K562 (cell line): ENCODE measurements at regions not wholly inside any gene's neighbourhood (a gene's known extent, or its start where the extent isn't known, plus 50 kb on each side); places are given as distances from the start of the nearest gene placed in this dataset.

Experiments used
- CTCF ChIP-seq, 3 experiments: IDR thresholded peaks in 2 of 3; conservative IDR thresholded peaks in 1 of 3; 2 replicates each; pipeline ENCODE4 v1.5.1; 2011 to 2012; ENCODE audit warnings: low read length in 3 of 3, mild to moderate bottlenecking in 3 of 3, control low read depth in 2 of 3, improper control_type of control experiment in 1 of 3, inconsistent platforms in 1 of 3, low read depth in 1 of 3, mixed read lengths in 1 of 3, moderate library complexity in 1 of 3; ENCODE audit not compliant: insufficient read depth in 2 of 3
- KDM4B ChIP-seq, 2 experiments: fragments of 450-650 bp in 1 of 2; sonication (generic) in 1 of 2; IDR thresholded peaks; 2 replicates each; pipeline ENCODE4 v1.6.1; 2016 to 2017; ENCODE audit warnings: borderline replicate concordance in 2 of 2, antibody characterized with exemption in 1 of 2, low read depth in 1 of 2, mild to moderate bottlenecking in 1 of 2
- SP2 ChIP-seq: IDR thresholded peaks from 2 replicates; pipeline ENCODE4 v1.6.1; 2011; ENCODE audit warnings: mild to moderate bottlenecking, low read depth, low read length, moderate library complexity; ENCODE audit not compliant: poor library complexity, severe bottlenecking; ENCODE audit errors: extremely low read depth
- SRF ChIP-seq, 2 experiments: fragments of 250-450, 450-650 bp in 1 of 2; sonication (Bioruptor Pico) in 1 of 2; sonication (generic) in 1 of 2; formaldehyde crosslinking; IDR thresholded peaks; 2 replicates each; pipeline versions ENCODE4 v1.5.0 to v1.5.1; 2020 to 2022; ENCODE audit warnings: mild to moderate bottlenecking in 1 of 2, missing genetic modification reagents in 1 of 2
- ZNF41 ChIP-seq: fragments of 250-450 bp; sonication (Bioruptor Pico); conservative IDR thresholded peaks from 2 replicates; pipeline ENCODE4 v1.4.0; 2020; ENCODE audit warnings: mild to moderate bottlenecking

GRCh38 chr4:59258002-59258401 lies 1942.1 kb upstream of the ADGRL3 start:
- TF ChIP-seq ZNF41 (CRISPR knock-in tag) (no peak), SP2 (no peak), SRF (CRISPR knock-in tag; IDR thresholded peaks at IDR 0.05) (no peak), CTCF (IDR thresholded peaks at IDR 0.05 in 2 of 3, conservative IDR thresholded peaks at IDR 0.05 in 1 of 3; ENCODE audit: insufficient read depth in 2 of 3, low read depth in 1 of 3, low read length in 3 of 3) (no peak), KDM4B (IDR thresholded peaks at IDR 0.05; ENCODE audit: borderline replicate concordance in 2 of 2, low read depth in 1 of 2) (no peak)
